A549 (cell line): ENCODE measurements at regions not wholly inside any gene's neighbourhood (a gene's known extent, or its start where the extent isn't known, plus 50 kb on each side); places are given as distances from the start of the nearest gene placed in this dataset.

Experiments
- ATAC-seq, 2 experiments: fragments of 200-7000 bp in 1 of 2; fragments of >200 bp in 1 of 2; cut with Nextera tagmentation in 1 of 2; cut with Tn5 transposase in 1 of 2; 3 replicates each; pipeline versions ENCODE4 v1.8.0 to v1.9.1; 2018 to 2020; ENCODE audit warnings: mild to moderate bottlenecking in 1 of 2, moderate library complexity in 1 of 2
- CTCF ChIA-PET: fragments of 300-600 bp; sonication (Branson Sonifier 250); formaldehyde crosslinking; extraction: SDS; loops from one replicate; lab custom pipeline; 2021; ENCODE audit warnings: antibody characterized with exemption, inconsistent platforms; lab: Yijun Ruan, JAX
- POLR2A ChIA-PET: fragments of 350-600 bp; formaldehyde crosslinking; extraction: SDS; loops from one replicate; lab custom pipeline; 2021; ENCODE audit warnings: antibody characterized with exemption, inconsistent platforms; lab: Yijun Ruan, JAX
- DNase-seq, 2 experiments: peaks; one replicate each; pipeline versions ENCODE4 v3.0.0 to v3.0.0-alpha.2; 2011 to 2016; ENCODE audit warnings: low read depth in 1 of 2, low spot score in 1 of 2
- FAIRE-seq: peaks from 2 replicates; lab custom pipeline; 2011; peaks lifted over from hg19 to GRCh38; lab: Jason Lieb, UNC
- H3K27ac ChIP-seq, 2 experiments: fragments of >200 bp; sonication (Bioruptor Twin); formaldehyde crosslinking; 3 replicates each; pipeline ENCODE4 v1.5.1; 2016 to 2017
- H3K4me1 ChIP-seq: fragments of >200 bp; sonication (Bioruptor Twin); formaldehyde crosslinking; 3 replicates; pipeline ENCODE4 v1.6.1; 2016
- H3K4me2 ChIP-seq: fragments of >200 bp; sonication (Bioruptor Twin); formaldehyde crosslinking; 3 replicates; pipeline ENCODE4 v1.6.1; 2016
- H3K4me3 ChIP-seq: fragments of >200 bp; sonication (Bioruptor Twin); formaldehyde crosslinking; 3 replicates; pipeline ENCODE4 v1.5.1; 2016
- H3K9me3 ChIP-seq: fragments of >200 bp; sonication (Bioruptor Twin); formaldehyde crosslinking; 3 replicates; pipeline ENCODE4 v1.6.1; 2016
- ATOH8 ChIP-seq: fragments of 250-450 bp; sonication (Bioruptor Pico); IDR thresholded peaks from 2 replicates; pipeline ENCODE4 v1.5.0; 2020; ENCODE audit warnings: low read depth, mild to moderate bottlenecking, moderate library complexity
- BHLHE40 ChIP-seq: IDR thresholded peaks from 2 replicates; pipeline ENCODE4 v1.6.1; 2012; ENCODE audit warnings: low read depth, low read length, inconsistent platforms
- CBX2 ChIP-seq: fragments of 200-600 bp; sonication (generic); IDR thresholded peaks from 2 replicates; pipeline ENCODE4 v1.6.1; 2016; ENCODE audit warnings: low read depth, mild to moderate bottlenecking, borderline replicate concordance
- E2F6 ChIP-seq: IDR thresholded peaks from 2 replicates; pipeline ENCODE4 v1.6.1; 2012; ENCODE audit warnings: low read depth, borderline replicate concordance
- EHF ChIP-seq: fragments of 250-450 bp; sonication (Bioruptor Pico); IDR thresholded peaks from 2 replicates; pipeline ENCODE4 v1.5.0; 2020; ENCODE audit warnings: mild to moderate bottlenecking
- ESRRA ChIP-seq: fragments of 150-350 bp; IDR thresholded peaks from 2 replicates; pipeline ENCODE4 v1.6.1; 2014; ENCODE audit warnings: mild to moderate bottlenecking, low read length, borderline replicate concordance
- FOSL2 ChIP-seq, 2 experiments: fragments of 450-650 bp in 1 of 2; fragments of >200 bp in 1 of 2; sonication (Bioruptor Twin) in 1 of 2; formaldehyde crosslinking; IDR thresholded peaks; 2 replicates each; pipeline versions ENCODE4 v1.5.0 to v1.6.1; 2016 to 2020; ENCODE audit warnings: mild to moderate bottlenecking in 1 of 2, moderate library complexity in 1 of 2
- GATA3 ChIP-seq: IDR thresholded peaks from 2 replicates; pipeline ENCODE4 v1.6.1; 2012; ENCODE audit warnings: borderline replicate concordance
- HMGXB4 ChIP-seq: fragments of 250-450 bp; sonication (Bioruptor Pico); IDR thresholded peaks from 2 replicates; pipeline ENCODE4 v1.5.0; 2021; ENCODE audit warnings: mild to moderate bottlenecking, moderate library complexity, borderline replicate concordance
- HOXA7 ChIP-seq: fragments of 250-450 bp; sonication (Bioruptor Pico); IDR thresholded peaks from 2 replicates; pipeline ENCODE4 v1.5.0; 2020; ENCODE audit warnings: mild to moderate bottlenecking, moderate library complexity
- JUNB ChIP-seq: fragments of >200 bp; sonication (Bioruptor Twin); formaldehyde crosslinking; IDR thresholded peaks from 2 replicates; pipeline ENCODE4 v1.6.1; 2016
- MAX ChIP-seq: IDR thresholded peaks from 2 replicates; pipeline ENCODE4 v1.6.1; 2012
- NFE2L2 ChIP-seq: fragments of 150-350 bp; conservative IDR thresholded peaks from 2 replicates; pipeline ENCODE4 v1.6.1; 2014; ENCODE audit warnings: low read length
- PBX3 ChIP-seq: IDR thresholded peaks from 2 replicates; pipeline ENCODE4 v1.6.1; 2012
- POLR2AphosphoS2 ChIP-seq: conservative IDR thresholded peaks from 2 replicates; pipeline ENCODE4 v1.6.1; 2012; ENCODE audit warnings: low read length, improper control_type of control experiment, inconsistent platforms
- RFX5 ChIP-seq: fragments of 450-650 bp; IDR thresholded peaks from 2 replicates; pipeline ENCODE4 v1.7.1; 2014; ENCODE audit warnings: antibody characterized with exemption, mild to moderate bottlenecking, moderate library complexity
- ZC3H11A ChIP-seq: fragments of 450-650 bp; IDR thresholded peaks from 2 replicates; pipeline ENCODE4 v1.6.1; 2014; ENCODE audit warnings: antibody characterized with exemption, mild to moderate bottlenecking
- ZFP36 ChIP-seq: fragments of 450-650 bp; IDR thresholded peaks from 2 replicates; pipeline ENCODE4 v1.6.1; 2014; ENCODE audit warnings: borderline replicate concordance; ENCODE audit not compliant: partially characterized antibody
- ZNF302 ChIP-seq: fragments of 250-450 bp; sonication (Bioruptor Pico); IDR thresholded peaks from 2 replicates; pipeline ENCODE4 v1.9.0; 2021; ENCODE audit warnings: inconsistent platforms, mild to moderate bottlenecking, moderate library complexity
- ZSCAN20 ChIP-seq: fragments of 250-450 bp; sonication (Bioruptor Pico); IDR thresholded peaks from 2 replicates; pipeline ENCODE4 v1.8.0; 2022; ENCODE audit warnings: mild to moderate bottlenecking, moderate library complexity
- WGBS: methylation state at CpG from one replicate; pipeline ENCODE4 v1.1.6; 2017; ENCODE audit errors: missing lambda C conversion rate; 5-methylcytosine and 5-hydroxymethylcytosine counted together

- Histone ChIP-seq H3K9me3 (no peaks in the 10 kb centered on the region), H3K4me3 (no peak overlapping the region), H3K27ac (no peak overlapping the region), H3K4me2 (no peak overlapping the region), H3K4me1 (no peaks in the 10 kb centered on the region)
- ATAC-seq: no peak
- FAIRE-seq: no peak
- CTCF ChIA-PET: interaction anchor here (1.0 kb wide), 1 partner anchor 49 kb away, joined by 3 read pairs; no protein-coding TSS in a partner anchor
- POLR2A ChIA-PET: no interaction called here
- DNase-seq: no peak
- TF ChIP-seq E2F6: no peak
- TF ChIP-seq ZC3H11A: no peak
- no peak for TF ChIP-seq RFX5
- no peak for TF ChIP-seq ZSCAN20 (CRISPR knock-in tag)
- TF ChIP-seq POLR2AphosphoS2: no peak
- TF ChIP-seq CBX2: no peak
- TF ChIP-seq HOXA7: no peak
- TF ChIP-seq HMGXB4: no peak
- TF ChIP-seq ATOH8 (CRISPR knock-in tag): no peak
- TF ChIP-seq JUNB: no peak
- TF ChIP-seq ESRRA: no peak
- TF ChIP-seq EHF (CRISPR knock-in tag): no peak
- TF ChIP-seq PBX3: no peak
- TF ChIP-seq GATA3: no peak
- TF ChIP-seq ZNF302 (CRISPR knock-in tag): no peak
- no peak for TF ChIP-seq ZFP36
- no peak for TF ChIP-seq MAX
- TF ChIP-seq FOSL2 (IDR thresholded peaks at IDR 0.05): no peak
- TF ChIP-seq FOSL2 (CRISPR knock-in tag; IDR thresholded peaks at IDR 0.05): no peak
- WGBS: 9% methylated on average over 4 of the region's 4 CpGs
Measured at GRCh38 chr9:105832096-105832710, 137.9 kb downstream of the TMEM38B start.

- FAIRE-seq: no peak
- Histone ChIP-seq H3K4me1 (no peaks in the 10 kb centered on the region), H3K4me2 (no peak overlapping the region), H3K9me3 (no peaks in the 10 kb centered on the region), H3K4me3 (no peak overlapping the region), H3K27ac (no peak overlapping the region)
- no peak for ATAC-seq
- ChIA-PET POLR2A (no interaction called here), CTCF (interaction anchor here (1.0 to 1.4 kb wide), 2 partner anchors 9 to 48 kb away, joined by 3 to 5 read pairs; no protein-coding TSS in a partner anchor)
- DNase-seq: no peak
- 46% methylated on average over 6 of the region's 6 CpGs for WGBS
- TF ChIP-seq BHLHE40: no peak
- TF ChIP-seq HMGXB4: no peak
- TF ChIP-seq NFE2L2: no peak
Measured at GRCh38 chr9:105833271-105833975, 139.1 kb downstream of the TMEM38B start.
